ENCODE measurements at regions not wholly inside any gene's neighbourhood (a gene's known extent, or its start where the extent isn't known, plus 50 kb on each side); places are given as distances from the start of the nearest gene placed in this dataset.

GRCh38 chr3:31022716-31023115 is 128.3 kb upstream of the GADL1 start:
- no peaks in the 10 kb centered on the region for H3K36me3 ChIP-seq (ENCODE audit: control insufficient read depth in 2 of 2, extremely low read depth in 1 of 2, insufficient read depth in 2 of 2, low read length in 2 of 2)
- BruUV-seq (replicated peaks) = no TSS peak
- H3K27ac ChIP-seq (ENCODE audit: insufficient read depth, low read depth, low read length) = no peak overlapping the region
- no peaks in the 10 kb centered on the region for H3K4me1 ChIP-seq (ENCODE audit: control insufficient read depth, extremely low read depth, insufficient read depth, low read length)
- no peak overlapping the region for H3K4me3 ChIP-seq (replicated peaks in 1 of 3; ENCODE audit: insufficient read depth in 1 of 3, low read depth in 1 of 3, low read length in 3 of 3)
- H3K4me2 ChIP-seq (ENCODE audit: insufficient read depth, low read length) = no peak overlapping the region
- H3K27me3 ChIP-seq (ENCODE audit: control insufficient read depth in 2 of 2, insufficient read depth in 2 of 2, low read length in 2 of 2) = no peaks in the 10 kb centered on the region
- ChIA-PET POLR2A (no interaction called here), CTCF (interaction anchor here (0.6 to 1.0 kb wide), 2 partner anchors 12 to 485 kb away, joined by 3 read pairs; no protein-coding TSS in a partner anchor)
- no peaks in the 10 kb centered on the region for H3K9me1 ChIP-seq (replicated peaks; ENCODE audit: control insufficient read depth, extremely low read depth, insufficient read depth, low read length)
- no peaks in the 10 kb centered on the region for H3K79me2 ChIP-seq (ENCODE audit: control insufficient read depth, insufficient read depth, low read length)
- TF ChIP-seq CTCF (IDR thresholded peaks at IDR 0.05; ENCODE audit: extremely low read depth in 1 of 2, insufficient read depth in 1 of 2, low read depth in 1 of 2, low read length in 2 of 2) (no peak), MYC (IDR thresholded peaks at IDR 0.05; ENCODE audit: low read depth, low read length) (no peak), GATA2 (IDR thresholded peaks at IDR 0.05; ENCODE audit: insufficient read depth, insufficient read length, low read depth, low read length) (no peak), EZH2 (IDR thresholded peaks at IDR 0.05; ENCODE audit: borderline replicate concordance, low read depth, low read length, severe bottlenecking) (no peak), POLR2AphosphoS5 (IDR thresholded peaks at IDR 0.05; ENCODE audit: insufficient read depth, low read depth, low read length) (no peak)
- TF ChIP-seq, protein P1, sequence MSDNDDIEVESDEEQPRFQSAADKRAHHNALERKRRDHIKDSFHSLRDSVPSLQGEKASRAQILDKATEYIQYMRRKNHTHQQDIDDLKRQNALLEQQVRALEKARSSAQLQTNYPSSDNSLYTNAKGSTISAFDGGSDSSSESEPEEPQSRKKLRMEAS (IDR thresholded peaks at IDR 0.05; ENCODE audit: insufficient read depth, insufficient read length) = no peak
- dilution Hi-C loops (cut with MboI; ENCODE audit: extremely low pct_ligation_motif_present, low sequenced_read_pairs) = no loop called here
- intact Hi-C loops (cut with micrococcal nuclease) = no loop called here
- no peaks in the 10 kb centered on the region for H3K9me3 ChIP-seq (replicated peaks; ENCODE audit: control insufficient read depth, insufficient read depth, low read length)
- no peak for DNase-seq (ENCODE audit: low read depth, low spot score)
- H4K20me1 ChIP-seq (replicated peaks; ENCODE audit: control insufficient read depth, extremely low read depth, insufficient read depth, low read length) = no peaks in the 10 kb centered on the region
- H2AFZ ChIP-seq (ENCODE audit: low read depth, low read length) = no peak overlapping the region
- FAIRE-seq = no peak
- H3K9ac ChIP-seq (replicated peaks; ENCODE audit: extremely low read depth, insufficient read depth, low read length) = no peak overlapping the region

- ChIA-PET POLR2A (no interaction called here), CTCF (no interaction called here)
- no peaks in the 10 kb centered on the region for H3K9me1 ChIP-seq (replicated peaks; ENCODE audit: control insufficient read depth, extremely low read depth, insufficient read depth, low read length)
- H3K4me3 ChIP-seq (replicated peaks in 1 of 3; ENCODE audit: insufficient read depth in 1 of 3, low read depth in 1 of 3, low read length in 3 of 3) = no peak overlapping the region
- no peak overlapping the region for H2AFZ ChIP-seq (ENCODE audit: low read depth, low read length)
- TF ChIP-seq POLR2A (IDR thresholded peaks at IDR 0.05; ENCODE audit: low read depth, low read length) (no peak), JUN (IDR thresholded peaks at IDR 0.05; ENCODE audit: borderline replicate concordance, insufficient read depth, insufficient read length, low read depth) (no peak), CTCF (IDR thresholded peaks at IDR 0.05; ENCODE audit: extremely low read depth in 1 of 2, insufficient read depth in 1 of 2, low read depth in 1 of 2, low read length in 2 of 2) (no peak), MYC (IDR thresholded peaks at IDR 0.05; ENCODE audit: low read depth, low read length) (no peak), GATA2 (IDR thresholded peaks at IDR 0.05; ENCODE audit: insufficient read depth, insufficient read length, low read depth, low read length) (no peak), EZH2 (IDR thresholded peaks at IDR 0.05; ENCODE audit: borderline replicate concordance, low read depth, low read length, severe bottlenecking) (no peak), POLR2AphosphoS5 (IDR thresholded peaks at IDR 0.05; ENCODE audit: insufficient read depth, low read depth, low read length) (no peak), FOS (IDR thresholded peaks at IDR 0.05; ENCODE audit: borderline replicate concordance, insufficient read depth, low read length) (no peak)
- TF ChIP-seq, protein P1 (IDR thresholded peaks at IDR 0.05; ENCODE audit: insufficient read depth, insufficient read length) = no peak
- intact Hi-C loops (cut with micrococcal nuclease) (no loop called here), dilution Hi-C loops (cut with MboI; ENCODE audit: extremely low pct_ligation_motif_present, low sequenced_read_pairs) (no loop called here)
- H3K4me1 ChIP-seq (ENCODE audit: control insufficient read depth, extremely low read depth, insufficient read depth, low read length) = no peaks in the 10 kb centered on the region
- no peaks in the 10 kb centered on the region for H3K27me3 ChIP-seq (ENCODE audit: control insufficient read depth in 2 of 2, insufficient read depth in 2 of 2, low read length in 2 of 2)
- no peak overlapping the region for H3K4me2 ChIP-seq (ENCODE audit: insufficient read depth, low read length)
- no peaks in the 10 kb centered on the region for H3K9me3 ChIP-seq (replicated peaks; ENCODE audit: control insufficient read depth, insufficient read depth, low read length)
- H3K79me2 ChIP-seq (ENCODE audit: control insufficient read depth, insufficient read depth, low read length) = no peaks in the 10 kb centered on the region
- no peaks in the 10 kb centered on the region for H3K36me3 ChIP-seq (ENCODE audit: control insufficient read depth in 2 of 2, extremely low read depth in 1 of 2, insufficient read depth in 2 of 2, low read length in 2 of 2)
- BruUV-seq (replicated peaks) = no TSS peak
- no peaks in the 10 kb centered on the region for H4K20me1 ChIP-seq (replicated peaks; ENCODE audit: control insufficient read depth, extremely low read depth, insufficient read depth, low read length)
- H3K9ac ChIP-seq (replicated peaks; ENCODE audit: extremely low read depth, insufficient read depth, low read length) = no peak overlapping the region
- DNase-seq (ENCODE audit: low read depth, low spot score) (no peak), FAIRE-seq (no peak)
- no peak overlapping the region for H3K27ac ChIP-seq (ENCODE audit: insufficient read depth, low read depth, low read length)
These were observed 131.1 kb upstream of the GADL1 start for GRCh38 chr3:31025541-31025940.

Data from endothelial cell of umbilical vein (primary cell).